CD8-positive, alpha-beta memory T cell (primary cell): ENCODE measurements at regions not wholly inside any gene's neighbourhood (a gene's known extent, or its start where the extent isn't known, plus 50 kb on each side); places are given as distances from the start of the nearest gene placed in this dataset.
A peak's percentile ranks its signal among the peaks of the same experiment; 100 is the strongest.

ENCODE experiments used
- CTCF ChIA-PET: fragments of 350-600 bp; sonication (Branson Sonifier 250); formaldehyde crosslinking; loops from one replicate; lab custom pipeline; 2021; ENCODE audit warnings: antibody characterized with exemption; lab: Charles Lee
- POLR2A ChIA-PET: fragments of 350-600 bp; sonication (Branson Sonifier 250); formaldehyde crosslinking; loops from one replicate; lab custom pipeline; 2021; ENCODE audit warnings: antibody characterized with exemption; lab: Charles Lee
- DNase-seq, 5 donors: peaks; one replicate each; pipeline versions ENCODE4 v3.0.0 to v3.0.0-alpha.2; 2020 to 2022; ENCODE audit warnings: mixed read lengths in 1 of 5
- H3K27ac ChIP-seq: one replicate; pipeline ENCODE4 v1.7.0; 2013; ENCODE audit warnings: low read depth, mild to moderate bottlenecking, low read length, moderate library complexity
- H3K27me3 ChIP-seq: 2 replicates; pipeline ENCODE4 v1.7.0; 2013; ENCODE audit warnings: low read length, mild to moderate bottlenecking; ENCODE audit not compliant: insufficient read depth, poor library complexity, severe bottlenecking
- H3K36me3 ChIP-seq: 2 replicates; pipeline ENCODE4 v1.7.0; 2013; ENCODE audit warnings: mild to moderate bottlenecking, low read length, moderate library complexity; ENCODE audit not compliant: insufficient read depth
- H3K4me1 ChIP-seq: 2 replicates; pipeline ENCODE4 v1.7.0; 2013; ENCODE audit warnings: mild to moderate bottlenecking, low read length, moderate library complexity; ENCODE audit not compliant: insufficient read depth
- H3K4me3 ChIP-seq: 2 replicates; pipeline ENCODE4 v1.7.0; 2013; ENCODE audit warnings: mild to moderate bottlenecking, low read length
- H3K9me3 ChIP-seq: 2 replicates; pipeline ENCODE4 v1.7.0; 2013; ENCODE audit warnings: mild to moderate bottlenecking, low read length
- H3K27ac Mint-ChIP-seq, 8 donors: one replicate each; pipeline ENCODE4 v1.8.0; 2020 to 2021; ENCODE audit warnings: mixed read lengths in 8 of 8, mild to moderate bottlenecking in 6 of 8, inconsistent platforms in 3 of 8, moderate library complexity in 3 of 8
- H3K27me3 Mint-ChIP-seq, 2 donors: one replicate each; pipeline ENCODE4 v1.8.0; 2020 to 2021; ENCODE audit warnings: mixed read lengths in 2 of 2, mild to moderate bottlenecking in 1 of 2, moderate library complexity in 1 of 2
- H3K36me3 Mint-ChIP-seq, 3 donors: one replicate each; pipeline ENCODE4 v1.8.0; 2020 to 2021; ENCODE audit warnings: mixed read lengths in 3 of 3, inconsistent platforms in 1 of 3, mild to moderate bottlenecking in 1 of 3
- H3K4me1 Mint-ChIP-seq, 3 donors: one replicate each; pipeline ENCODE4 v1.8.0; 2020 to 2021; ENCODE audit warnings: mixed read lengths in 3 of 3, inconsistent platforms in 1 of 3, mild to moderate bottlenecking in 1 of 3
- H3K4me3 Mint-ChIP-seq, 7 donors: one replicate each; pipeline ENCODE4 v1.8.0; 2020 to 2021; ENCODE audit warnings: mixed read lengths in 7 of 7, mild to moderate bottlenecking in 6 of 7, moderate library complexity in 4 of 7, inconsistent platforms in 2 of 7
- H3K9me3 Mint-ChIP-seq, 5 donors: one replicate each; pipeline ENCODE4 v1.8.0; 2020 to 2022; ENCODE audit warnings: mixed read lengths in 5 of 5, mild to moderate bottlenecking in 3 of 5, moderate library complexity in 2 of 5, inconsistent platforms in 1 of 5

DNA sequence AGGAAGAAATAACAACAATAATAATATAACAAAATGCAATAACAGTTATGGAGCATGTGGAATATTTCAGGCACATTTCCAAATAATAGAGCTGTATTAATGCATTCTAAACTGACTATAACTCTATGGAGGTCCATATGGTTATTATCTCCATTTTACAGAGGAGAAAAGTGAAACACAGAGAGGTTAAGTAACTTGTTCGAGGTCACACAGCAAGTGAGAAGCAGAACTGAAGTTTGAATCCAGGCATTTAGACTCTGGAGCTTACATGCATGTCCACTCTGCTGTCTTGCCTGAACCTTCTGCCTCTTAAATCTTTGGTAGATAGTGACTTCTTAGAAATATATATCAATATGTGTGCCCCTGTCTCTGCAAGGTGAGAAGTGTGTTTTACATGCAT is 350.8 kb downstream of the GADD45G start:
- DNase-seq = no peak
- Mint-ChIP-seq H3K36me3 (no peaks in the 10 kb centered on the region), H3K27me3 (peaks cover 0 to 3% of the 10 kb centered on the region in 2 donors), H3K4me3 (no peak overlapping the region), H3K27ac (no peak overlapping the region), H3K9me3 (no peaks in the 10 kb centered on the region), H3K4me1 (peaks cover 9 to 17% (median 12%) of the 10 kb centered on the region in 3 donors)
- no peaks in the 10 kb centered on the region for H3K9me3 ChIP-seq
- ChIA-PET CTCF (no interaction called here), POLR2A (no interaction called here)
- H3K27ac ChIP-seq = no peak overlapping the region
- H3K27me3 ChIP-seq = no peaks in the 10 kb centered on the region
- no peaks in the 10 kb centered on the region for H3K36me3 ChIP-seq
- no peak overlapping the region for H3K4me3 ChIP-seq
- H3K4me1 ChIP-seq = no peaks in the 10 kb centered on the region

DNA sequence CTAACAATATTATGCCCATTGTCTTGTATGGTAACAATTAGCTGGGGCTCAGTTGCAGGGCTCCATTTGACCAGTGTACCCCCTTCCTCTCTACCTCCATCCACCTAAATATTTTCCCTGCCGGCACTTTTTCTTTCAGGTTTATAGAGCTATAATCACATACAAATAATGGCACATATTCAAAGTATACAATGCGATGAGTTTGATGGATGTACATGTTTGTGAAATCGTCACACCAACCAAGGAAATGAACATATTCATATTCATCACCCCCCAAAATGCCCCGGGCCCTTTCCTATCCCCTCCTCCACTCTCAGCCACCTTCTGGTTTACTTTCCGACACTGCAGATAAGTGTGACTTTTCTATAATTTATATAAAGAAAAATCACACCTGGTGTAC is 351.5 kb downstream of the GADD45G start:
- H3K27me3 Mint-ChIP-seq = peaks cover 0 to 3% of the 10 kb centered on the region in 2 donors
- no peak overlapping the region for H3K4me3 Mint-ChIP-seq
- no peak for DNase-seq
- H3K27ac Mint-ChIP-seq = no peak overlapping the region
- H3K36me3 ChIP-seq = no peaks in the 10 kb centered on the region
- H3K9me3 ChIP-seq = no peaks in the 10 kb centered on the region
- no peaks in the 10 kb centered on the region for H3K9me3 Mint-ChIP-seq
- H3K4me3 ChIP-seq = no peak overlapping the region
- peaks cover 2% of the 10 kb centered on the region for H3K4me1 ChIP-seq
- no peaks in the 10 kb centered on the region for H3K36me3 Mint-ChIP-seq
- H3K4me1 Mint-ChIP-seq = peaks cover 14 to 22% (median 17%) of the 10 kb centered on the region in 3 donors
- POLR2A ChIA-PET = no interaction called here
- CTCF ChIA-PET = no interaction called here
- H3K27me3 ChIP-seq = no peaks in the 10 kb centered on the region
- H3K27ac ChIP-seq = no peak overlapping the region

GRCh38 chr9:89956907-89957306 is 352.1 kb downstream of the GADD45G start:
- Mint-ChIP-seq H3K27ac (no peak overlapping the region), H3K9me3 (no peaks in the 10 kb centered on the region), H3K4me1 (peaks cover 20 to 28% (median 23%) of the 10 kb centered on the region in 3 donors), H3K4me3 (no peak overlapping the region), H3K36me3 (no peaks in the 10 kb centered on the region), H3K27me3 (peaks cover 0 to 3% of the 10 kb centered on the region in 2 donors)
- Histone ChIP-seq H3K4me3 (no peak overlapping the region), H3K27me3 (no peaks in the 10 kb centered on the region), H3K4me1 (peaks cover 7% of the 10 kb centered on the region), H3K36me3 (no peaks in the 10 kb centered on the region), H3K27ac (no peak overlapping the region), H3K9me3 (no peaks in the 10 kb centered on the region)
- CTCF ChIA-PET = no interaction called here
- no peak for DNase-seq
- POLR2A ChIA-PET = no interaction called here

DNA sequence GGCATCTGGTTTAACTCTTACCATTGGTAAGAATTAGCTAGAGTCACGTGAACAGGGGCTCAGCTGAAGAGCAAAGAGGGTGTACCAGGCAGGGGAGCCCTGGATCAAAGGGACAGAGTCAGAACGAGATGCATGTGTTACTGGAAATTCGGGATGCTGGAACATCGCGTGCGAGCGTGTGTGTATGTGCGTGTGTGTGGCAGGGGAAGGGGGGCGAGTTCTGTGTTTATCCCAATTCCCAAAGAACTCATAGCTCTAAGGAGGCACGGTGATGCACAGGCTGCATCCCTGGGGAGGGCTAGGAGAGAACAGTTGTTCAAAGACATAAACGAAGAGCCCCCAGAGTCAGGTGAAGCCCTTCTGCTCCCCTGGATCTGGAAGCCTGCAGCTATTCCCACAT is 353.3 kb downstream of the GADD45G start:
- Histone ChIP-seq H3K9me3 (no peaks in the 10 kb centered on the region), H3K4me3 (no peak overlapping the region), H3K36me3 (no peaks in the 10 kb centered on the region), H3K4me1 (peaks cover 13% of the 10 kb centered on the region), H3K27ac (no peak overlapping the region), H3K27me3 (no peaks in the 10 kb centered on the region)
- Mint-ChIP-seq H3K36me3 (no peaks in the 10 kb centered on the region), H3K4me3 (no peak overlapping the region), H3K9me3 (no peaks in the 10 kb centered on the region), H3K27me3 (peaks cover 0 to 3% of the 10 kb centered on the region in 2 donors), H3K27ac (no peak overlapping the region), H3K4me1 (peaks cover 18 to 25% (median 19%) of the 10 kb centered on the region in 3 donors)
- no peak for DNase-seq
- POLR2A ChIA-PET = no interaction called here
- CTCF ChIA-PET = no interaction called here

- no peaks in the 10 kb centered on the region for H3K36me3 Mint-ChIP-seq
- peaks cover 3% of the 10 kb centered on the region in 2 donors for H3K27me3 Mint-ChIP-seq
- no peak overlapping the region for H3K4me3 ChIP-seq
- no peaks in the 10 kb centered on the region for H3K36me3 ChIP-seq
- CTCF ChIA-PET = no interaction called here
- DNase-seq = peak in 1 of 5 donors; percentile 2
- peaks cover 13% of the 10 kb centered on the region for H3K4me1 ChIP-seq
- no peaks in the 10 kb centered on the region for H3K9me3 Mint-ChIP-seq
- H3K27ac Mint-ChIP-seq = peak overlapping the region in 5 of 8 donors; percentile 9 to 80 (median 66)
- H3K4me3 Mint-ChIP-seq = peak overlapping the region; percentile 22 to 66 (median 54)
- H3K9me3 ChIP-seq = no peaks in the 10 kb centered on the region
- POLR2A ChIA-PET = no interaction called here
- H3K27me3 ChIP-seq = no peaks in the 10 kb centered on the region
- H3K27ac ChIP-seq = no peak overlapping the region
- peaks cover 15 to 18% (median 16%) of the 10 kb centered on the region in 3 donors for H3K4me1 Mint-ChIP-seq
These were observed 357.0 kb downstream of the GADD45G start for GRCh38 chr9:89961616-89962341.

- Histone ChIP-seq H3K4me3 (no peak overlapping the region), H3K9me3 (no peaks in the 10 kb centered on the region), H3K27me3 (no peaks in the 10 kb centered on the region), H3K36me3 (no peaks in the 10 kb centered on the region), H3K27ac (no peak overlapping the region), H3K4me1 (peaks cover 13% of the 10 kb centered on the region)
- H3K9me3 Mint-ChIP-seq = no peaks in the 10 kb centered on the region
- H3K4me1 Mint-ChIP-seq = peaks cover 15 to 18% (median 15%) of the 10 kb centered on the region in 3 donors
- peaks cover 1 to 5% of the 10 kb centered on the region in 2 donors for H3K27me3 Mint-ChIP-seq
- ChIA-PET CTCF (no interaction called here), POLR2A (no interaction called here)
- H3K36me3 Mint-ChIP-seq = no peaks in the 10 kb centered on the region
- DNase-seq = no peak
- H3K4me3 Mint-ChIP-seq = no peak overlapping the region
- peak overlapping the region in 1 of 8 donors; percentile 10 for H3K27ac Mint-ChIP-seq
These were observed 358.5 kb downstream of the GADD45G start for GRCh38 chr9:89963280-89963679.

DNA sequence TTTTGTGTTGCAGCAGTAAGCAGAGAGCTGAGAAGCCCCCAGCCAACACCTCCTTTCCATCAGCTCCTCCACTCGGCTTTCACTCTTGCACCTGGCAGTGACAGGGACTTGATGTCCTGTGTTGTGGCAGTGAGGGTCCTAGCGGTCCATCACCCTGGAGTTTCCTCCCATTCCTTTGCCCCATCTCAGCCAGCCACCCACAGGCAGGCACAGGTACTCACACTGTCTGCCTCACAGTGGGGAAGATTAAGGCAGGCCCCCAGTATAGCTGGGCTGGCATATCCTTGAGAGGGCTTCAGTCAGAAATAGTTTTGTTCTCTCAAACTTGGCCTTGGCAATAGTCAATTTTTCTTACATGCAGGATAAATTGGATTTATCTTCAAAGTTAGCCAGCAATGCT is 362.7 kb downstream of the GADD45G start:
- H3K27me3 ChIP-seq = no peaks in the 10 kb centered on the region
- no peak overlapping the region for H3K27ac ChIP-seq
- Mint-ChIP-seq H3K27ac (no peak overlapping the region), H3K9me3 (no peaks in the 10 kb centered on the region), H3K4me3 (no peak overlapping the region), H3K36me3 (no peaks in the 10 kb centered on the region), H3K4me1 (peaks cover 0 to 4% (median 0%) of the 10 kb centered on the region in 3 donors), H3K27me3 (peaks cover 0 to 9% of the 10 kb centered on the region in 2 donors)
- no peaks in the 10 kb centered on the region for H3K9me3 ChIP-seq
- ChIA-PET CTCF (no interaction called here), POLR2A (no interaction called here)
- DNase-seq = no peak
- peaks cover under 1% of the 10 kb centered on the region for H3K4me1 ChIP-seq
- no peak overlapping the region for H3K4me3 ChIP-seq
- H3K36me3 ChIP-seq = no peaks in the 10 kb centered on the region

DNA sequence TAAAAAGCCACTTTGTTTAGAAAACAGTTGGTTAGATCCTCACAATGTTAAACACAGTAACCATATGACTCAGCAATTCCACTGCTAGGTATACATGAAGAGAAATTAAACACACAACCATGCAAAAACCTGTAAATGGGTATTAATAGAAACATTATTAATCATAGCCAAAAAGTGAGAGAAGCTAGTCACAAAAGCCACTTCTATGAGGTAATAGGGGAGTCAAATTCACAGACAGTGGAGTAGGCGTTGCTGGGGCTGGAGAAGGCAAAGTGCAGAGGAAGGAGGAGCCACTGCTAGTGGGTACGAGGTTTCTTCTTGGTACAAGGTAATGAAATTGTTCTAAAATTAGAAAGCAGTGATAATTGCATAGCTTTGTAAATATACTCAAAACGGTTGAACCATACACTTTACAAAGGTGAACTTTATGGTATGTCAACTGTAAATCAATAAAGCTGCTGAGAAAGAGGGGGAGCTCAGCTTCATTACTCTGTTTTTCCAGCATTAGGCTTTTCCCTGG is 364.4 kb downstream of the GADD45G start:
- Histone ChIP-seq H3K9me3 (no peaks in the 10 kb centered on the region), H3K36me3 (no peaks in the 10 kb centered on the region), H3K27ac (no peak overlapping the region), H3K27me3 (no peaks in the 10 kb centered on the region), H3K4me3 (no peak overlapping the region), H3K4me1 (no peaks in the 10 kb centered on the region)
- DNase-seq = no peak
- Mint-ChIP-seq H3K27me3 (peaks cover 0 to 9% of the 10 kb centered on the region in 2 donors), H3K4me3 (no peak overlapping the region), H3K36me3 (no peaks in the 10 kb centered on the region), H3K9me3 (no peaks in the 10 kb centered on the region), H3K4me1 (peaks cover 0 to 1% (median 0%) of the 10 kb centered on the region in 3 donors), H3K27ac (peak overlapping the region in 1 of 8 donors; percentile 0)
- CTCF ChIA-PET = no interaction called here
- POLR2A ChIA-PET = no interaction called here
